HG02642 (cell line): ENCODE measurements at regions not wholly inside any gene's neighbourhood (a gene's known extent, or its start where the extent isn't known, plus 50 kb on each side); places are given as distances from the start of the nearest gene placed in this dataset.
A peak's percentile ranks its signal among the peaks of the same experiment; 100 is the strongest.
"Not testable (repeated sequence)": the region's sequence is repeated elsewhere in the genome, so short reads cannot be mapped to it uniquely, and the experiment has no call there.

ENCODE experiments used
- ATAC-seq: cut with Tn5 transposase; IDR thresholded peaks from one replicate; pipeline ENCODE4 v1.9.1; 2021; ENCODE audit warnings: mild to moderate bottlenecking; ENCODE audit not compliant: unreplicated experiment, poor library complexity

GRCh38 chr14:34055157-34055950, 104.5 kb upstream of the EGLN3 start:
- ATAC-seq, result no peak

- no peak for ATAC-seq
Measured at GRCh38 chr14:34053666-34054065, 102.8 kb upstream of the EGLN3 start.

GRCh38 chr14:34052658-34053014, 101.8 kb upstream of the EGLN3 start:
- ATAC-seq, result no peak

- peak; percentile 63 for ATAC-seq
Measured at GRCh38 chr14:34051966-34052657, 101.2 kb upstream of the EGLN3 start.

GRCh38 chr14:34050606-34051005, 99.7 kb upstream of the EGLN3 start:
- ATAC-seq, result no peak

GRCh38 chr14:34049790-34050189, 98.9 kb upstream of the EGLN3 start:
- ATAC-seq, result no peak

- not testable (repeated sequence) for ATAC-seq
Measured at GRCh38 chr14:34049187-34049586, 98.3 kb upstream of the EGLN3 start.

GRCh38 chr14:34046799-34047520, 96.1 kb upstream of the EGLN3 start:
- ATAC-seq, result no peak

GRCh38 chr14:34044666-34045306, 93.9 kb upstream of the EGLN3 start:
- ATAC-seq, result no peak

GRCh38 chr14:34044373-34044637, 93.4 kb upstream of the EGLN3 start:
- no peak for ATAC-seq

GRCh38 chr14:34043627-34044372, 92.9 kb upstream of the EGLN3 start:
- peak; percentile 92 for ATAC-seq

- ATAC-seq, result peak; percentile 29
Measured at GRCh38 chr14:34041220-34041619, 90.3 kb upstream of the EGLN3 start.

GRCh38 chr14:34040766-34041165, 89.9 kb upstream of the EGLN3 start:
- no peak for ATAC-seq

GRCh38 chr14:34039428-34040047, 88.7 kb upstream of the EGLN3 start:
- no peak for ATAC-seq

- ATAC-seq, result no peak
Measured at GRCh38 chr14:34038358-34039057, 87.6 kb upstream of the EGLN3 start.

GRCh38 chr14:34036319-34036766, 85.5 kb upstream of the EGLN3 start:
- ATAC-seq, result no peak

- no peak for ATAC-seq
Measured at GRCh38 chr14:34035934-34036250, 85.0 kb upstream of the EGLN3 start.

GRCh38 chr14:34035177-34035933, 84.5 kb upstream of the EGLN3 start:
- ATAC-seq, result no peak
